Gastrocnemius medialis (tissue), 4 donors: ENCODE measurements at regions not wholly inside any gene's neighbourhood (a gene's known extent, or its start where the extent isn't known, plus 50 kb on each side); places are given as distances from the start of the nearest gene placed in this dataset.

Experiments used
- ATAC-seq, 2 donors: fragments of 150-250 bp; one replicate each; pipeline ENCODE4 v1.9.1; 2016
- DNase-seq, 2 donors: peaks; one replicate each; pipeline ENCODE4 v3.0.0-alpha.2; 2019
- H3K27ac ChIP-seq, 4 donors: fragments of 200-600 bp; sonication (generic); 1 replicate in 1 of 4; 2 replicates in 3 of 4; pipeline ENCODE4 v1.5.1; 2016 to 2018; ENCODE audit warnings: mild to moderate bottlenecking in 2 of 4, moderate library complexity in 1 of 4
- H3K27me3 ChIP-seq, 3 donors: fragments of 200-600 bp; sonication (generic) in 2 of 3; 1 replicate in 1 of 3; 2 replicates in 2 of 3; pipeline versions ENCODE4 v1.5.1 to v1.6.0; 2016 to 2019; ENCODE audit warnings: mild to moderate bottlenecking in 1 of 3, moderate library complexity in 1 of 3
- H3K36me3 ChIP-seq, 2 donors: fragments of 200-600 bp; sonication (generic) in 1 of 2; one replicate each; pipeline ENCODE4 v1.5.1; 2017 to 2018
- H3K4me1 ChIP-seq, 2 donors: fragments of 200-600 bp; sonication (generic) in 1 of 2; one replicate each; pipeline ENCODE4 v1.5.1; 2016 to 2017; ENCODE audit warnings: mild to moderate bottlenecking in 2 of 2
- H3K4me3 ChIP-seq, 4 donors: fragments of 200-600 bp; sonication (generic) in 3 of 4; 1 replicate in 1 of 4; 2 replicates in 3 of 4; pipeline ENCODE4 v1.5.1; 2016 to 2019; ENCODE audit warnings: mild to moderate bottlenecking in 2 of 4
- H3K9me3 ChIP-seq, 3 donors: fragments of 200-600 bp; sonication (generic) in 2 of 3; 1 replicate in 1 of 3; 2 replicates in 2 of 3; pipeline ENCODE4 v1.5.1; 2016 to 2019
- POLR2A ChIP-seq, 2 donors: fragments of 450-650 bp; IDR thresholded peaks; one replicate each; pipeline ENCODE4 v1.6.1; 2017; ENCODE audit warnings: antibody characterized with exemption in 2 of 2, mild to moderate bottlenecking in 2 of 2, moderate library complexity in 2 of 2
- in situ Hi-C, 4 donors: fragments of 200-750 bp; cut with MboI; loops; one replicate each; pipeline versions ENCODE4 v1.15.0 to v1.8.0; 2017; ENCODE audit warnings: low sequenced_read_pairs in 4 of 4
- intact Hi-C: fragments of 100-400 bp; cut with DNase I; formaldehyde crosslinking; loops from one replicate; pipeline ENCODE4 v1.15.1; 2023; ENCODE audit warnings: low total_unique reads
- TF ChIP-seq, protein P1 (sequence below), 5 experiments: fragments of 450-650 bp in 3 of 5; fragments of 200-600 bp in 2 of 5; sonication (generic) in 2 of 5; IDR thresholded peaks in 4 of 5; conservative IDR thresholded peaks in 1 of 5; 1 replicate in 4 of 5; 2 replicates in 1 of 5; pipeline ENCODE4 v1.5.1; 2016 to 2019; ENCODE audit warnings: antibody characterized with exemption in 5 of 5, mild to moderate bottlenecking in 3 of 5, moderate library complexity in 3 of 5

DNA sequence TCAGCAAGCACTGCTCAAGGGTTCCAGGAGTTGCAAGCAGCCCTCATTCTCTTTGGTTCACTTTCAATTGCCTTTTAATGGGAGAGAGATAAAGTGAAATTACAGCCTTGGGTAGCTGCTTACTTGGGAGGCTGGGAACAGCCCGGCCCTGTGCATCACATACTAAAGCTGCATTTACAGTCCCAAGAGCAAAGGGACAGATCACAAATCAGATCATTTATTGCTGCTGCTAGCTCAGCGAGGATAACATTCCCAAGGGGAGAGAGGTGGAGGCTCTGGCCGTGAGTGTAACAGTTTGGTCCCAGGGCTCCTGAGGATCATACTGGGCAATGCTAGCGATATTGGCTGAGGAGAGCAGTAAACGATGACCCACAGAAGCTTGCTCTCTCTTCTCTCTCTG is 133.1 kb downstream of the CDH26 start:
- no peak overlapping the region for H3K27ac ChIP-seq
- no peak for DNase-seq
- H3K4me1 ChIP-seq = no peaks in the 10 kb centered on the region
- H3K9me3 ChIP-seq = no peaks in the 10 kb centered on the region
- no peak for ATAC-seq
- intact Hi-C loops = no loop called here
- H3K4me3 ChIP-seq = no peak overlapping the region
- TF ChIP-seq, protein P1, sequence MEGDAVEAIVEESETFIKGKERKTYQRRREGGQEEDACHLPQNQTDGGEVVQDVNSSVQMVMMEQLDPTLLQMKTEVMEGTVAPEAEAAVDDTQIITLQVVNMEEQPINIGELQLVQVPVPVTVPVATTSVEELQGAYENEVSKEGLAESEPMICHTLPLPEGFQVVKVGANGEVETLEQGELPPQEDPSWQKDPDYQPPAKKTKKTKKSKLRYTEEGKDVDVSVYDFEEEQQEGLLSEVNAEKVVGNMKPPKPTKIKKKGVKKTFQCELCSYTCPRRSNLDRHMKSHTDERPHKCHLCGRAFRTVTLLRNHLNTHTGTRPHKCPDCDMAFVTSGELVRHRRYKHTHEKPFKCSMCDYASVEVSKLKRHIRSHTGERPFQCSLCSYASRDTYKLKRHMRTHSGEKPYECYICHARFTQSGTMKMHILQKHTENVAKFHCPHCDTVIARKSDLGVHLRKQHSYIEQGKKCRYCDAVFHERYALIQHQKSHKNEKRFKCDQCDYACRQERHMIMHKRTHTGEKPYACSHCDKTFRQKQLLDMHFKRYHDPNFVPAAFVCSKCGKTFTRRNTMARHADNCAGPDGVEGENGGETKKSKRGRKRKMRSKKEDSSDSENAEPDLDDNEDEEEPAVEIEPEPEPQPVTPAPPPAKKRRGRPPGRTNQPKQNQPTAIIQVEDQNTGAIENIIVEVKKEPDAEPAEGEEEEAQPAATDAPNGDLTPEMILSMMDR (IDR thresholded peaks at IDR 0.05 in 4 of 5, conservative IDR thresholded peaks at IDR 0.05 in 1 of 5) = no peak
- no peak for TF ChIP-seq POLR2A (IDR thresholded peaks at IDR 0.05)
- H3K36me3 ChIP-seq = no peaks in the 10 kb centered on the region
- peaks cover 0 to 3% (median 0%) of the 10 kb centered on the region in 3 donors for H3K27me3 ChIP-seq
- in situ Hi-C loops = no loop called here

DNA sequence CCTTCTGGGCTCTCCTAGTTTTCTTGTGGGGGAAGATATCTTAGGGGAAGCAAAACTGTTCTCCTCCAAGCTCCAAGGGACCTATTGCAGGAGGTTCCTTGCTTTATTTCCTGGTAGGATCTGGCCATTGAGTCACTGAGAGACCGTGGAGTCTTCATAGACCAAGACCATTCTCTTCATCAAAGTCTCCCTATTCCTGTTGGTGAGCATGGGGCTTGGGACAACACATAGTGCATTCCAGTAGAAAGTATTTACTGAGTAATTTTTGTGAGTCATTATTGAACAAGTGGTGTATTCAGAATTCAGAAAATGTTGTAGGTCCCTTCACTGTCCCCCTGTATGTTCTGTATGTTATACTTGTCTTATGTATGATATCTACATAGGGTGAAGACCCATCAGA is 133.6 kb downstream of the CDH26 start:
- Histone ChIP-seq H3K27ac (no peak overlapping the region), H3K9me3 (no peaks in the 10 kb centered on the region), H3K36me3 (no peaks in the 10 kb centered on the region), H3K4me1 (no peaks in the 10 kb centered on the region), H3K4me3 (no peak overlapping the region), H3K27me3 (peaks cover 0 to 3% (median 0%) of the 10 kb centered on the region in 3 donors)
- DNase-seq (no peak), ATAC-seq (no peak)
- intact Hi-C loops (no loop called here), in situ Hi-C loops (no loop called here)
- no peak for TF ChIP-seq POLR2A (IDR thresholded peaks at IDR 0.05)
- TF ChIP-seq, protein P1 (IDR thresholded peaks at IDR 0.05 in 4 of 5, conservative IDR thresholded peaks at IDR 0.05 in 1 of 5) = no peak

DNA sequence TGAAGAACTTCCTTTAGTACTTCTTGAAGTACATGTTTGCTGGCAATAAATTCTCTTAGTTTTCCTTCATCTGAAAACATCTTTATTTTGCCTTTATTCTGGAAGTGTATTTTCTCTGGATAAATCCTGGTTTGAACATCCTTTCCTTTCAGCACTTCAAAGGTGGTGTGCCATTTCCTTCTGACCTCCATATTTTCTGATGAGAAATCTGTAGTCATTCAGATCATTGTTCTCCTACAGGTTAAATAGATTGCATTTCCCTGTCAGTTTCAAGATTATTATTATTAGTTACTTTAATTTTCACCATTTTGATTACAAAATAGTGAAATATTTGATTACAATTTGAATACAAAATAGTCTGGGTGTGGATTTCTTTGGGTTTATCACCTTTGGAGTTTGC is 134.5 kb downstream of the CDH26 start:
- no peak overlapping the region for H3K27ac ChIP-seq
- DNase-seq (no peak), ATAC-seq (no peak)
- H3K4me3 ChIP-seq = no peak overlapping the region
- H3K36me3 ChIP-seq = no peaks in the 10 kb centered on the region
- intact Hi-C loops (no loop called here), in situ Hi-C loops (no loop called here)
- no peaks in the 10 kb centered on the region for H3K4me1 ChIP-seq
- no peak for TF ChIP-seq POLR2A (IDR thresholded peaks at IDR 0.05)
- TF ChIP-seq, protein P1 (IDR thresholded peaks at IDR 0.05 in 4 of 5, conservative IDR thresholded peaks at IDR 0.05 in 1 of 5) = no peak
- no peaks in the 10 kb centered on the region for H3K9me3 ChIP-seq
- no peaks in the 10 kb centered on the region for H3K27me3 ChIP-seq

DNA sequence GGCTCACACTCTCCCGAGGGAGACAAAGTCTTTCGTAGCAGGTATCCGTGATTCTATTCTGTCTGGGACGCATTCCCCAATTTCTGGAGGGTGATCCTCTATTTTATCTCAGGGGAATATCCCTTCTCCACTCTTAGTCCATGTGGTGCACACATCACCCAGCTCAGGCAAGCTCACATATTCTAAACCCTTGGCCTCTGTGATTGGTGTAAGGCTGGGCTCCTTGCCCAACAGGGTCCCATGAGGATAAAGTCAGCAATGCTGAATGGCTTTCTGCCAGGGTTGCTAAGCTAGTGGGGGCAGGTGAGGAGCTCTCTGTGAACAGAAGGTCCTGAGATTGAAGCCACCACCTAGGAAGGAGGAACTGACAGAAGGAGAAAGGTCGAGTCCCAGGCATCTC is 137.2 kb downstream of the CDH26 start:
- Histone ChIP-seq H3K27ac (no peak overlapping the region), H3K4me1 (no peaks in the 10 kb centered on the region), H3K9me3 (no peaks in the 10 kb centered on the region), H3K36me3 (no peaks in the 10 kb centered on the region), H3K4me3 (no peak overlapping the region), H3K27me3 (no peaks in the 10 kb centered on the region)
- TF ChIP-seq POLR2A (IDR thresholded peaks at IDR 0.05) = no peak
- TF ChIP-seq, protein P1 (IDR thresholded peaks at IDR 0.05 in 4 of 5, conservative IDR thresholded peaks at IDR 0.05 in 1 of 5) = no peak
- intact Hi-C loops (no loop called here), in situ Hi-C loops (no loop called here)
- no peak for ATAC-seq
- no peak for DNase-seq

DNA sequence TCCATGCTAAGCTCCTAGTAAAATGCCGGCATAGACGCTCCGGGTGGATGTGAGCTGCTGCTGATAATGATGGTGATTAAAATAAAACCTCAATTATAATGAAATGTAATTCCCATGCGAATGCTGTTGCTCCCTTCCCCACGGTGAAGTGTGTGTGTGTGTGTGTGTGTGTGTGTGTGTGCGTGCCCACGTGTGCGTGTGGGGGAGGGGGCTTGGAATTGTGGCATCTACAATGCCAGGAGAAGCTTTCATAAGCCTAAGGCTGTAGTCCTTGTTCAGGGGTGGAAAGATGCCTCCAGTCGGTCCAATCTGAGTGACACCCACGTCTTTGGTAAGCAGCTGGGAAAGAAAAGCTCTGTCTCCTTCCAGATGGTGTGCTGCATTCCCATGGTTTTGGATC is 137.9 kb downstream of the CDH26 start:
- Histone ChIP-seq H3K4me1 (no peaks in the 10 kb centered on the region), H3K9me3 (no peaks in the 10 kb centered on the region), H3K27ac (no peak overlapping the region), H3K27me3 (no peaks in the 10 kb centered on the region), H3K4me3 (no peak overlapping the region), H3K36me3 (no peaks in the 10 kb centered on the region)
- no peak for DNase-seq
- no peak for ATAC-seq
- intact Hi-C loops = no loop called here
- in situ Hi-C loops = no loop called here
- TF ChIP-seq POLR2A (IDR thresholded peaks at IDR 0.05) = no peak
- TF ChIP-seq, protein P1 (IDR thresholded peaks at IDR 0.05 in 4 of 5, conservative IDR thresholded peaks at IDR 0.05 in 1 of 5) = no peak
